Head of caudate nucleus (tissue), 42 donors: ENCODE measurements at regions not wholly inside any gene's neighbourhood (a gene's known extent, or its start where the extent isn't known, plus 50 kb on each side); places are given as distances from the start of the nearest gene placed in this dataset.

ENCODE experiments used
- DNase-seq, 42 donors: peaks; one replicate each; pipeline versions ENCODE4 v3.0.0 to v3.0.0-alpha.2; 2020 to 2021; ENCODE audit warnings: mixed read lengths in 7 of 42
- intact Hi-C: fragments of 100-400 bp; cut with DNase I; formaldehyde crosslinking; loops from one replicate; pipeline ENCODE4 v1.15.0; 2022

DNA sequence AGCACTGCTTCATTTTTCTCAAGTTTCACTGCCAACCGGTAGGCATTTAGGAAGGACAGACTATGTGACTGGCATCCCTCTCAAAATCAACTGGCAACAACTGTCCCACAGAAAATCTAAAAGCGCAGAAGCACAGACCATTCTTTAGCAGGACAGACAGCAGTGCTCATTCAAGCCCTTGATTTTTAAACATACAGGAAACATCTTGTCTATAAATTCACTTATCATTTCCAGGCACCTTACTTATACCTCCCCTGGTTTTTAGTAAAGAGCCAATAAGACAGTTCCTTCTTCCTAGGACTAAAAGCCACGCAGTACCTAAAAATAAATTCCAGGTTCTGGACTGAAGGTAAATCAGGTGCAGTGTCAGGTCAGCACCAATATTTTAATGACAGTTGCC, 343.2 kb upstream of the WWC1 start:
- intact Hi-C loops, result no loop called here
- DNase-seq, result no peak

- intact Hi-C loops, result no loop called here
- DNase-seq, result no peak
These were observed 342.0 kb upstream of the WWC1 start for GRCh38 chr5:167949435-167949834.

DNA sequence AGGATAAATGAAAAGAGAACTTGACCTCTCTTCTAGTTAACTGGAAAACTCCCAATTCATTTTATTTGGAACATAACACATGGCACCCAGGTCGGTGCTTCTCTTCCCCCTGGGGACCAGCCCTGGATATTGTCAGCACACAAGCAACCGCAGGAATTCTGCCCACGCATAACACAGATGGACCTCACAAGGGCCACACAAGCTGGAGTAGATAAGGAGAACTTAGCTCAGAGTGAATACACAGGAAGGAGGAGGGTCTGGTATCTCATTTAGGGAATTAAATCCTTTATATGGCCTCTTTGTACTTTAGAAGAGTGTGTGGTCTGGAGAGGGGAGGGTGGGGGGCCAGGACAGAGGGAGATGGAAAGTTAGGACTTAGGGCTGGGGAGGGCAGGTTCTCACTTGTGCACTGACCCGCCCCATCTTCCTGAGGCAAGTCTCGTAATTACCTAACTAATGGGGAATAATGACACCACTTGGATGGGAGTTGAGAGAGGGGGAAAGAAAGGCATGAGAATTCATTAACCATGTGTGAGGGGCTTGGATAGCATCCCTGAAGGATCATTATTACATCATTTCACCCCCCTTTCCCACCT, 341.2 kb upstream of the WWC1 start:
- intact Hi-C loops, result no loop called here
- DNase-seq, result no peak

DNA sequence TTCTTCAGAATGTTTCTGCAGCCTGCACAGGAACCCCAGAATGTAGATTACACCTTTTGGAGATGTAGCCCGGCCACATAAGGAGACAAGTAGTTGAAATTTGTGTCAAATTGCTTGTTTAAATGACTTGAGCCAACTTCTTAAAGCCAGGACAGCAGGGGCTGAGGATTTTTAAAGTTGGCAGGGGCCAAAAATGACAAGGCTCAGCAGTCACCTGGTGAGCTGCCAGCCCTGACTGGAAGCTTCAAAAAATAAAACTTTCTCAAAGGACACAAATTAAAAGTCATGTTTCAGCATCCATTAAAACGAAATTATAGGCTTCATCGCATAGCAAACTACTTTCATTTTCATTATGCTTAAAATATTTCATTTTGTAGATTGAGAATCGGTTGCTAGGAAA, 340.3 kb upstream of the WWC1 start:
- intact Hi-C loops, result no loop called here
- no peak for DNase-seq

- intact Hi-C loops, result no loop called here
- DNase-seq, result no peak
These were observed 339.0 kb upstream of the WWC1 start for GRCh38 chr5:167952278-167952995.

GRCh38 chr5:167953151-167953798, 338.2 kb upstream of the WWC1 start:
- intact Hi-C loops, result no loop called here
- DNase-seq, result no peak

- DNase-seq, result no peak
- intact Hi-C loops, result no loop called here
These were observed 329.7 kb upstream of the WWC1 start for GRCh38 chr5:167961731-167962130.

GRCh38 chr5:167964529-167964928, 326.9 kb upstream of the WWC1 start:
- DNase-seq, result no peak
- intact Hi-C loops, result no loop called here

DNA sequence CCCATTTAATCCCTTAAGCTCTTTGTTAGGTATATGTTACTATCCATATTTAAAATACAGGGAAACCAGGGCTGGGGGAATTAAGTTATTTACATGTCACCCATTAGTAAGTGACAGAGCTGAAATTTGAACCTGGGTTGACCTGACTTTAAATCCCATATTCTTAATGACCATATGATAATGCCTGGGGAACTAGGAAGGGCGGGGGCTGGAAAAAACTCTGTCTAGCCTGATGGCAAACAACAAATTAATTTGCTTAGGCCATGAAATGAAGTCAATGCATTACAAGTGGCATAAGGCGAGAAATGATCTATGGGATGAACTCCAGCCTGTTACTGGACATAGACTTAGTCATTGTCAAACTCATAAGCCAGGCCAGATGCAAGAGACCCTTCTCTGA, 325.7 kb upstream of the WWC1 start:
- DNase-seq, result no peak
- intact Hi-C loops, result no loop called here

DNA sequence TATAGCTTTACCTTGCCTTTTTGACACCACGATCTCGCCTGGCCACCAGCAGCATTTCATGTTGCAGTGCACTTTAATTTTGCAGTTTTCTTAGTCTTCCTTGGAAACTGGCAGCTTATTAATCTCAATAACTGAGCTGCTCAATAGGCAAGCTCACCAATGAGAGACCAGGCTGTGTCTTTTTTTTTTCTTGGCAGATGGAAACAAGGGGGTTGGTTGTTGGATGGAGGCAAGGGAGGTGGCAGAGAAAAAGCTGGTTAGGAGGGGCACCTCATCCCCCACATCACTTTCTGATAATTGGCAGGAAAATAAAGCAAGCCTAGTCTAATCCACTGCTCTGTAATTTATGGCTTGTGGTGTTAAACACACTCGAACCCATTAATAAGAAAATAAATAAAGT, 324.5 kb upstream of the WWC1 start:
- no peak for DNase-seq
- intact Hi-C loops, result no loop called here

DNA sequence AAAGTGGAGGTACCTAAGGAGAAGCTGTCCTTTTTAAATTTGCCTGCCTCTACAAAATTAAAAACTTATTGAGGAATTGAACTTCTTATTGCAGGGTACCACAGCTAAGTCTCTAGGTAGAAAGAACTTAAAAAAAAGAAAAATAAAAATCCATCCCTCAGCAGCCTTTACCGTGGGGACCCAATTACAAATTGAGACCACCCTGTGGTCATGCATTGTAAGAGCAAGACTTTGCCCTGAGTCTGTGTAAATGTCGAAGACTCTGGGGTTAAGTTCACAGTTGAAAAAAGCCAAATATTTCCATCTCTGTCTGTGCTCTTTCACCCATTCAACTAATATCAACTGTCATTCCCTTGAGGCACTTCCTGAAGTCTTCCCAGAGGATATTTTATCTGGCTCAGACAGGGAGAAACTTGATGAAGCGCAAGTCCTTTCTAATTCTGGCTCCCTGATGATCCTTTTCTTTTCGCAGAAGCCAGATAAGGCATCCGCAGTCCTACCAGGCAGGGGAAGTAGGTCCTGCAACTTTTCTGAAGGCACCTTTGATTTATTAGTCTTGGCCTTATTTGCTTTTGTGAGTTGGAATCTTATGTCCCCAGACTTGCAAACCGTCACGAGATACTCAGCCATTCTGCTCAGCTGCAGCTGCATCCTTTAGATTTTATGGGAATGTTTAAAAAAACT, 323.8 kb upstream of the WWC1 start:
- DNase-seq, result no peak
- intact Hi-C loops, result no loop called here

- intact Hi-C loops, result no loop called here
These were observed 322.6 kb upstream of the WWC1 start for GRCh38 chr5:167968837-167969236.

GRCh38 chr5:167969998-167970397, 321.4 kb upstream of the WWC1 start:
- no peak for DNase-seq
- intact Hi-C loops, result no loop called here

More at GRCh38 chr5:167968837-167969236, 322.6 kb upstream of the WWC1 start:
- no peak for DNase-seq

- intact Hi-C loops, result no loop called here
- no peak for DNase-seq
These were observed 319.7 kb upstream of the WWC1 start for GRCh38 chr5:167971706-167972105.

GRCh38 chr5:167973126-167973525, 318.3 kb upstream of the WWC1 start:
- intact Hi-C loops, result no loop called here
- no peak for DNase-seq

DNA sequence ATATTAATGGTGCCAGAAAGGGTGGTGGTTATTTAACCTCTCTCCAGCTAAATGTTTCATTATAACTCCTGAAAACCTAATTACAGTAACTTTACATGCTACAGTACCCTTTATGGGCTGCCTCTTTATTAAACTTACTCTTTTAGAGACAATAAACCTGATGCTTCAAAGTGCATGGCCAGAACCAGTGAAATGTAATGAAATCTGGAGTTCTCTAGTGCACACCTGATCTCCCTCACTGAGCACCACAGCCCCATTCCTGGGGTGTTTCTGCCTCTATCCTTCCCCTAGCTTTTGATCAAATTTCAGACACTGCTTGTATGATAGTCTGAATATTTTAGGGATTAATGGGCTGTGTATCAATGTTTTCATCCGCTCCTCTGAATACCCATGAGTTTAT, 306.5 kb upstream of the WWC1 start:
- no peak for DNase-seq

DNA sequence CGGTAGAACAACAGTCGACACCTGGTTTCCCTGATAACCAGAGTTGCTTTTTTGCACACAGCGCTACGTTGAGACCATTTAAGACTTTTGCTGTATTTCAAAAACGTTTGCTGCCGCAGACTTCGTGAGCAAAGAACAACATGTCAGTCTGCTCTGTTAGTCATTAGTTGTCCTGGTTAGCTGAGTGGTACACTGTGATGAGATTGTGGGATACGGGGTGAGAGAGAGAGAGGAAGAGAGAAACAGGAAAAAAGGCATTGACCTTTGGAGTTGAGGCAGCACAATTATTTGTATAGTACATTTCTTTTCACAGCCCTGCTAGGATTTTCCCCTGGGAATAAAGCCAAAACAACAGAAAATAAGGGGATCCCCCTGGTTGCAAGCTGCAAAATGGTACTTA, 306.1 kb upstream of the WWC1 start:
- intact Hi-C loops, result no loop called here
- no peak for DNase-seq

More for the DNA sequence above, 306.5 kb upstream of the WWC1 start:
- intact Hi-C loops, result no loop called here

GRCh38 chr5:167987490-167988280, 303.8 kb upstream of the WWC1 start:
- intact Hi-C loops, result no loop called here
- DNase-seq, result no peak

GRCh38 chr5:167992868-167993267, 298.6 kb upstream of the WWC1 start:
- DNase-seq, result no peak
- intact Hi-C loops, result no loop called here
